IMR-90 (cell line): ENCODE measurements at regions not wholly inside any gene's neighbourhood (a gene's known extent, or its start where the extent isn't known, plus 50 kb on each side); places are given as distances from the start of the nearest gene placed in this dataset.

Source experiments
- BHLHE40 ChIP-seq: fragments of 150-350 bp; IDR thresholded peaks from 2 replicates; pipeline ENCODE4 v1.6.1; 2016; ENCODE audit warnings: mild to moderate bottlenecking, low read depth, low read length
- CEBPB ChIP-seq: IDR thresholded peaks from 2 replicates; pipeline ENCODE4 v1.6.1; 2012; ENCODE audit warnings: low read depth, low read length, improper control_type of control experiment
- CTCF ChIP-seq: conservative IDR thresholded peaks from 2 replicates; pipeline ENCODE4 v1.5.1; 2012; ENCODE audit warnings: mild to moderate bottlenecking, low read depth, low read length, improper control_type of control experiment
- FOS ChIP-seq: fragments of 150-350 bp; IDR thresholded peaks from 2 replicates; pipeline ENCODE4 v1.6.1; 2016; ENCODE audit warnings: low read depth, low read length
- MAZ ChIP-seq: IDR thresholded peaks from 2 replicates; pipeline ENCODE4 v1.6.1; 2012; ENCODE audit warnings: low read depth, mild to moderate bottlenecking, low read length, improper control_type of control experiment, moderate library complexity, borderline replicate concordance
- MXI1 ChIP-seq: IDR thresholded peaks from 2 replicates; pipeline ENCODE4 v1.6.1; 2012; ENCODE audit warnings: low read depth, mild to moderate bottlenecking, low read length, moderate library complexity, borderline replicate concordance
- POLR2A ChIP-seq: IDR thresholded peaks from 2 replicates; pipeline ENCODE4 v1.6.1; 2012; ENCODE audit warnings: mild to moderate bottlenecking, low read depth, low read length
- RAD21 ChIP-seq: IDR thresholded peaks from 2 replicates; pipeline ENCODE4 v1.6.1; 2012; ENCODE audit warnings: low read length, improper control_type of control experiment
- RCOR1 ChIP-seq: IDR thresholded peaks from 2 replicates; pipeline ENCODE4 v1.6.1; 2012; ENCODE audit warnings: mild to moderate bottlenecking, low read length, improper control_type of control experiment; ENCODE audit not compliant: insufficient replicate concordance
- SMC3 ChIP-seq: fragments of 150-350 bp; IDR thresholded peaks from 2 replicates; pipeline ENCODE4 v1.6.1; 2016; ENCODE audit warnings: low read depth, mild to moderate bottlenecking, antibody characterized with exemption, low read length, moderate library complexity
- TF ChIP-seq, protein P1 (sequence below): fragments of 150-350 bp; IDR thresholded peaks from 2 replicates; pipeline ENCODE4 v1.6.1; 2016; ENCODE audit warnings: low read depth, mild to moderate bottlenecking, low read length, moderate library complexity, borderline replicate concordance

GRCh38 chr11:130653838-130654636 is 205.6 kb downstream of the ADAMTS15 start:
- TF ChIP-seq POLR2A = no peak
- no peak for TF ChIP-seq CTCF
- TF ChIP-seq SMC3 = no peak
- TF ChIP-seq, protein P1, sequence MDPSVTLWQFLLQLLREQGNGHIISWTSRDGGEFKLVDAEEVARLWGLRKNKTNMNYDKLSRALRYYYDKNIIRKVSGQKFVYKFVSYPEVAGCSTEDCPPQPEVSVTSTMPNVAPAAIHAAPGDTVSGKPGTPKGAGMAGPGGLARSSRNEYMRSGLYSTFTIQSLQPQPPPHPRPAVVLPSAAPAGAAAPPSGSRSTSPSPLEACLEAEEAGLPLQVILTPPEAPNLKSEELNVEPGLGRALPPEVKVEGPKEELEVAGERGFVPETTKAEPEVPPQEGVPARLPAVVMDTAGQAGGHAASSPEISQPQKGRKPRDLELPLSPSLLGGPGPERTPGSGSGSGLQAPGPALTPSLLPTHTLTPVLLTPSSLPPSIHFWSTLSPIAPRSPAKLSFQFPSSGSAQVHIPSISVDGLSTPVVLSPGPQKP = no peak
- no peak for TF ChIP-seq FOS
- TF ChIP-seq RCOR1 = no peak
- no peak for TF ChIP-seq RAD21
- no peak for TF ChIP-seq CEBPB
- TF ChIP-seq BHLHE40 = peak; percentile 38; the same call in 1 of the 2 replicates
- no peak for TF ChIP-seq MAZ
- TF ChIP-seq MXI1 = no peak
